ENCODE measurements at regions not wholly inside any gene's neighbourhood (a gene's known extent, or its start where the extent isn't known, plus 50 kb on each side); places are given as distances from the start of the nearest gene placed in this dataset.
"Not testable (repeated sequence)": the region's sequence is repeated elsewhere in the genome, so short reads cannot be mapped to it uniquely, and the experiment has no call there.

DNA sequence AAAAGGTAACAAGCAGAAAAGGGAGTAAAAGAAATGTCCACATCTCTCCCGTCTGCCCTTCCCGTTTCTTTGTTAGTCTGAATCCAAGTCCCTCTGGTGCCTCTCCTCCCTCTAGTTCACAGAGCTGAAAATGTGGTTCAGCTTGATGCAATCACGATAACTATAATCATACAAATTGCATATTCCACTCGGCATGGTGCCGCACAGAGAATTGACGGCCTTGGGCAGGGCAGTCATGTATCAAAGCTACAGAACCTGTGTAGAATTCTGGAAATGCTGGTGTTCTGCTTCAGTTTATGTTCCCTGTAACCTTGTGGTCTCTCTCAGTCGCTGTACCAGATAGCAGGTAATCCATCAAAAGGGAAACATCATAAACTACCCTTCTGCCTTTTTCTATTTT is 562.9 kb upstream of the CBLB start:
- DNase-seq (ENCODE audit: low read depth in 2 of 3, low spot score in 2 of 3) = no peak

DNA sequence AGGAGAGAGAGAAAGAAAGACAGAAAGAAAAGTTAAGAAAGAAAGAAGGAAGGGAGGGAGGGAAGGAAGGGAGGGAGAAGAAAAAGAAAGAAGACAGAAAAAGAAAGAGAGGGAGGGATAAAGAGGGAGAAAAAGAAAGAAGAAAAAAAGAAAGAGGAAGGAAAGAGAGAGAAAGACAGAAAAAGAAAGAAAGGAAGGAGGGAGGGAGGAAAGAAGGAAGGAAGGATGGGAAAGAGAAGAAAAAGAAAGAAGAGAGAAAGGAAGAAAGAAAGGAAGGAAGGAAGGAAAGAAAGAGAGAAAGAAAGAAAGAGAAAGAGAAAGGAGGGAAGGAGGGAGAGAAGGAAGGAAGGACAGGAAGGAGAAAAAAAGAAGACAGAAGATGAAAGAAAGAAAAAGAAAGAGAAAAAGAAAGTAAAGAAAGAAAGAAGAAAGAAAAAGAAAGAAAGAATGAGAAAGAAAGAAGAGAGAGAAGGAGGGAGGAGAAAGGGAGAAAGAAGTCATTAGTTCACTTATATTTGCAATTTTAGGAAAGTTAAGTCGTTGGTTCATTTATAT is 567.2 kb upstream of the CBLB start:
- no peak for DNase-seq (ENCODE audit: low read depth in 2 of 3, low spot score in 2 of 3)

- no peak for DNase-seq (ENCODE audit: low read depth in 2 of 3, low spot score in 2 of 3)
Measured at GRCh38 chr3:106438887-106439286, 570.1 kb upstream of the CBLB start.

- no peak for DNase-seq (ENCODE audit: low read depth in 2 of 3, low spot score in 2 of 3)
Measured at GRCh38 chr3:106440672-106441071, 571.9 kb upstream of the CBLB start.

DNA sequence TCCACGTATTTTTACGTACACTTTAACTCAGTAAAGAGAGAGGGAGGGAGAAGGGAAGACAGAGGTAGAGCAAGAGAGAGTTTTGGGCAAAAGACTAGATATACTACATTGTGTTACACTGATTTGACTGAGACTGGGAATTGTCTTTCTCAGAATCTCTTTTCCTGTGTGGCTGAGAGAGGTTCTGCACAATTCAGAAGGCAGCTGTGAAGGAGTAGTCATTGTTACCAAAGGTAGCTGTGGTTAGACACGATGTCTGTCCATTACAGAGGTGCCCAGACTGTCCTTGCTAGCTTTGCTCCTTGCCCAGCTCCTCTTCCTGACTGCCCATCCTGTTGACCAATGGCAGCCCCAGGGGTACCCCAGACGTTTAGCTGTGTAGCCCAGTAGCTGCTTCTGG is 577.5 kb upstream of the CBLB start:
- DNase-seq (ENCODE audit: low read depth in 2 of 3, low spot score in 2 of 3) = no peak

- DNase-seq (ENCODE audit: low read depth in 2 of 3, low spot score in 2 of 3) = no peak
Measured at GRCh38 chr3:106447723-106448301, 579.0 kb upstream of the CBLB start.

GRCh38 chr3:106448372-106448966 is 579.7 kb upstream of the CBLB start:
- not testable (repeated sequence) for DNase-seq (ENCODE audit: low read depth in 2 of 3, low spot score in 2 of 3)

DNA sequence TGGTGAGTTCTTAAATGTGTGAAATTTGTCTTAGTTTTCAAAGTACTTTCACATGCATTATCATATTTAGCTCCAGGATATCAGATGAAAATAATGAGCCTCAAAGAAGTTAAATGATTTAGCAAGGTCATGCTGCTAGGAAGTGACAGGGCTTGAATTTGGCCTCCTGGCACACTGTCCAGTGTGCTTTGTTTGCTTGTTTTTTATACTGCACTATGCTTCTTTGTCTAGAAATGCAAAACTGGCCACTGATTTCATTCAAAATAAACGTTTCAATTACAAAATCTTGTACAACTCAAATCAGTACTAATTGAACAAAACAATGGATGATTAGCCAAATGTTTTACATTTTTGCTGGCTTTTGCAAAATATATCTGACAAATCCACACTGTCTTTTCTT is 583.3 kb upstream of the CBLB start:
- DNase-seq (ENCODE audit: low read depth in 2 of 3, low spot score in 2 of 3) = no peak

DNA sequence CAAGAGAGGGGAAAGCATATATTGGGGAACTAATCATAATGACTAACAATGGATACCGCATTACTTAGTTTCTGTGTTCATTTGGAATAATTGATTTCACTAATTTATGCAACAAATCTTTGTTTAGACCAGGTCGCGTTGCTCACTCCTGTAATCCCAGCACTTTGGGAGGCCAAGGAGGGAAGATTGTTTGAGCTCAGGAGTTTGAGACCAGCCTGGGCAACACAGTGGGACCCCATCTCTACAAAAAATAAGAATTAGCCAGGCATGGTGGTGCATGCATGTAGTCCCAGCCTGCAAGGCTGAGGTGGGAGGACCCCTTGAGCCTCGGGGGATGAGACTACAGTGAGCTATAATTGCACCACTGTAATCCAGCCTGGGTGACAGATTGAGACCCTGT is 585.7 kb upstream of the CBLB start:
- DNase-seq (ENCODE audit: low read depth in 2 of 3, low spot score in 2 of 3) = no peak

DNA sequence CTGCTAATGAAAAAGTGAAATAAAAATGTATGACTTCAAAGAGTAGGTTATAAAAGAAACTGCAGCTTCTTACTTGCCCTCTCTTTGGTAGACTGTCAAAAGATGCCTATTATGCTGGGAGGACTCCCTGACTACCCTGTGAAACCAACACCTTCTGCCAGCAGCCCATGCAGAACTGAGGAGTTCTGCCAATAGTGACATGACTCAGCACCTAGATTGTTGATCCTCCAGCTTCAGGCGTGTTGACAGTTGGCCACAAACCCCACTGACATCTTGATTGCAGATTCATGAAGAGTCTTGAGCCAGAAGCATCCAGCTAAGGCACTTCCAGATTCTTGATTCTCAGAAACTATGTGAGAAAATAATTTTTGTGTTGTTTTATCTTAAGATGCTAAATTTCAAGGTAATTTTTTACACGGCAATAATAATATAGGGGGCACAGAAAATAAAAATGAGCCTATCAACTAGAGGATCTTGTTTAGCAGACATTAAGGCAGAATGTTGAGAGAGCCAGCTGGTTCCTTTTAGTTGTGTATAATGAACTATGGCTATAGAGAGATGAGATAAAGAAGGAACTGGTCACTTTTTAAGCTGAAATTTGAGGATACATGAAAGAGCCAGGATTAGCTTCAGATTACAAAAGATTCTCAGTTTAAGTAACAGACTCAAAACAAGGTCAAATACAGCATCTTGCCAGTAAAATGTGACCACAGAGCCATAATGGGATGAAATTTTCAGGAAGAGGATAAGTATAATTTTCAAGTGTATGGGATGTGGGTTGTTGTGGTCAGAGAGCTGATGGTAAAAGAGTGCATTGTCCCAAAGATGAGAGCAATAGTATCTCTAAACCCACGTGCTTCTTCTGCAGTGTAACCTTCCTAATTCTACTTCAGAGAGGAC is 588.7 kb upstream of the CBLB start:
- DNase-seq (ENCODE audit: low read depth in 2 of 3, low spot score in 2 of 3) = no peak

DNA sequence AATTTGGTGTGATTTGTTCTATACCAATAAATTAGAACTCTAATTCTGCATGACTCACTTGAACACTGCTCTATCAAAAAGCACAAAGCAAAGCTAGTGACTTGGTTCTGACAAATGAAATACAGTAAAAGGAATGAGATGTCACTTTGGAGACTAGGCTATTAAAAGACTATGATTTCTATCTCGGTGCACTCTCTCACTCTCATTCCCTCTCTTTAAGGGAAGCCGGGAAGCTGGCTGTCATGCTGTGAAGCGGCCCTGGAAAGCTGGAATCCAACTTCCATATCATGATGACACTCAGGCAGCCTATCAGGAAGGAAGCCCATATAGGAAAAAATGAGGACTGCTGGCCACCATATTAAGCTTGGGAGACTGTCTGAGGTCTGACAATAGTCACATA is 590.1 kb upstream of the CBLB start:
- no peak for DNase-seq (ENCODE audit: low read depth in 2 of 3, low spot score in 2 of 3)

DNA sequence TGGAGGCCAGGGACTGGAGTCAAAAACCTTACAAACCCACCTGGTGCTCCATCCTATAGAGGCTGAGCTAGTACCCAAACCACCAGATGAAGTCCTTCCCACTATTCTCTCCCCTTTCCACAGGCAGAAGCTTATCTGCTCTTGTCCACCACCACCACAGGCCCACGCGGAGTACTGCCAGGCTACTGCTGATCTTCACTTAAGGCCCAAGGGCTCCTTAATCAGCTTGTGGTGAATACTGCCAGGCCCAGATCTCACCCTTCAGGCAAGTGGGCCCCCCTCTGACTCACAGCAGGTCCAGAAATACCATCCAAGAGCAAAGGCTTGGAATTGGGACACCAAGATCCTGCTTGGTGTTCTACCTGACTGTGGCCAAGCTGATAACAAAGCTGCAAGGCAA is 598.1 kb upstream of the CBLB start:
- DNase-seq (ENCODE audit: low read depth in 2 of 3, low spot score in 2 of 3) = no peak

- no peak for DNase-seq (ENCODE audit: low read depth in 2 of 3, low spot score in 2 of 3)
Measured at GRCh38 chr3:106473576-106474475, 605.0 kb upstream of the CBLB start.

- DNase-seq (ENCODE audit: low read depth in 2 of 3, low spot score in 2 of 3) = no peak
Measured at GRCh38 chr3:106482451-106482850, 613.6 kb upstream of the CBLB start.

- DNase-seq (ENCODE audit: low read depth in 2 of 3, low spot score in 2 of 3) = no peak
Measured at GRCh38 chr3:106485217-106485616, 616.4 kb upstream of the CBLB start.

DNA sequence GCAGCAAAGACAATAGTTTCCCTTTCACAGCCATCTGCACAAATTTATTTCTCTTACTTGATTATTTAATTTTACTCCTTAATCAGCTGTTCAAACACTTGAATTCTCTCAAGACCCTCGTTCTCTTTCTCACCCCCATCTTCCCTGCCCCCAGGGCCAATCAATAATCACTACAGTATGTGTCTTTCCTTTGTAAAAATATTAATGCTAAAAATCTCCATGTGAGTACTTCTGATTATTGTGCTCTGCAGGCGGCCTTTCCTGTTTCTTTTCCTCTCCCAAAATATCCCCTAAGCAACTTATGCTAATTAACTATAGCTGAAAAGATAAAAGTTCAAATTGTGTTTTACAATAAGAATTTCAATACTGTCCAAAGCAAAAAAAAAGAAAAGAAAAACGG is 617.0 kb upstream of the CBLB start:
- no peak for DNase-seq (ENCODE audit: low read depth in 2 of 3, low spot score in 2 of 3)

DNA sequence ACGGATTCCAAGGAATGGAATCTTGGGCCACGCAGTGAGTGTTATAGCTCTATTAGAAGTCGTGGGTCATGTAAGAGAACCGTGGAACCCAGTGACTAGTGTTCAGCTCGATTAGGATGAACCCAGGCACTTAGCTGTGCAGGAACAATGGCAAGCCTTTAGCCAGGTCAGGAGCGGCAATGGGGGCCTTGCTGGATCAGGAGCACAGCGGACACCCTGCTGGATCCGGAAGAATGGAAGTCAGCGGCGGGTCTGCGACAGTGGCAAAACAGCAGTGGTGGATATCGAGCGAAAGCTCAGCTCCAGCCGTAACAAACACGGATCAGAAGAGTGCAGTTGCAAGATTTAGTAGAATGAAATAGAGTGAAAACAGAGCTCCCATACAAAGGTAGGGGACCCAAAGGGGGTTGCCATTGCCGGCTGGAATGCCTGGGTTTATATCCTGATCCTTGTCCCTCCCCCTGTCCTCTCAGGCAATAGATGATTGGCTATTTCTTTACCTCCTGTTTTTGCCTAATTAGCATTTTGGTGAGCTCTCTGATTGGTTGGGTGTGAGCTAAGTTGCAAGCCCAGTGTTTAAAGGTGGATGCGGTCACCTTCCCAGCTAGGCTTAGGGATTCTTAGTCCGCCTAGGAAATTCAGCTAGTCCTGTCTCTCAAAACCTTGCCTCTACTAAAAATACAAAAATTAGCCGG is 618.3 kb upstream of the CBLB start:
- DNase-seq (ENCODE audit: low read depth in 2 of 3, low spot score in 2 of 3) = not testable (repeated sequence)

DNA sequence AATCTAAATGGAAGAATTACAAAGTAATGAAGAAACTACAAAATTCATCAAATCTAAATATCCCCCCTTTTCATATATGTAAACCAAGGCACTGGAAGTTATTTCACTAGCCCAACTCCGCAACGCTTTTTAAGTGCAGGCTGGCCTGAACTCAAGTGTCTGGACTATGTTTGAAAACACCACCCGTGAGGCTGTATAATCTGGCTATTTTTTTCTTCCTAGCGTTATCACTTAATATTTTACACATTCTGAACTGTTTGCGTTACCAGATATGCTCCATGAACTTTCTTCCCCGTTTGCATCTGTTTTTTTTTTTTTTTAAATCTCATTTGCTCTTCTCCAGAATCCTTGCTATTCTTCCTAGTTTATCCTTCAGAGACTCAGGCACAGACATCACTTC is 619.5 kb upstream of the CBLB start:
- no peak for DNase-seq (ENCODE audit: low read depth in 2 of 3, low spot score in 2 of 3)

DNA sequence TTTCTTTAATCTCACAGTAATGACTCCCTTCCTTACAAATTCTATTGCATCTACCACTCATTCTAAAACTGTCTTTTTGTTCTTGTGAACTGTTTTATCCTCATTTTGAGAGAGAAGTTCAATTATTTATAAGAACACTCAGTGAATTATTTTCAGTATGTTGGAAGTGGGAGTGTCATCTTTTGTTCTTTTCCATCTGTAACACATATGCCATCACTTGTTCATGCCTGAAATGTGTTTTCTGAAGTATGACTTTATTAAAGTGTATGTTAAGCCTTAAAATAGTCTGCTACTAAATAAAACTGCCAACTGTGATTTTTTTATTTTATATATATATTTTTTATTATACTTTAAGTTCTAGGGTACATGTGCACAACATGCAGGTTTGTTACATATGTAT is 623.0 kb upstream of the CBLB start:
- no peak for DNase-seq (ENCODE audit: low read depth in 2 of 3, low spot score in 2 of 3)

GRCh38 chr3:106508331-106508893 is 639.6 kb upstream of the CBLB start:
- DNase-seq (ENCODE audit: low read depth in 2 of 3, low spot score in 2 of 3) = no peak
